HUDEP-2 (cell line): ENCODE measurements at regions not wholly inside any gene's neighbourhood (a gene's known extent, or its start where the extent isn't known, plus 50 kb on each side); places are given as distances from the start of the nearest gene placed in this dataset.

Experiments
- DNase-seq, 76 experiments: peaks; one replicate each; lab custom pipeline; 2025; ENCODE audit not compliant: unreplicated experiment in 76 of 76; lab: John Stamatoyannopoulos, UW

GRCh38 chr5:175288048-175288621 is 155.8 kb downstream of the DRD1 start:
- no peak for DNase-seq

DNA sequence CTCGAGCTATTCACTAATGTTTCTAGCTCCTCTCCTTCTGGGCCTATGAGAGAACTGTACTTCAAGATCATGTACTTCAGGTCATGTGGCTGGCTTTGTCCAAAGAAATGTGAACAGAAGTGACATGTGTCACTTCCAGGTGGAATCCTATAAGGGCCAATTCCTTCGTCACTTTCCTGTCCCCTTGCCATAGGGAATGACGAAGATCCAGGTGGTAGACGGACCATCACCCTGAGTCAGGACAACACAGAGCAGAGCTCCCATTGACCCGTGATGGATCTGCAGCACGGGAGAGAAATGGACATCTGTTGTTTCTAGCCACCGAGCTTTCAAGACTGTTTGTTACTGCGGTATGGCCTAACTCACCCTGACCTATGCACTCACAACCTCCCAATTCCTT is 157.0 kb downstream of the DRD1 start:
- no peak for DNase-seq

- no peak for DNase-seq
These were observed 158.7 kb downstream of the DRD1 start for GRCh38 chr5:175285261-175285660.

GRCh38 chr5:175284806-175285205 is 159.2 kb downstream of the DRD1 start:
- no peak for DNase-seq

DNA sequence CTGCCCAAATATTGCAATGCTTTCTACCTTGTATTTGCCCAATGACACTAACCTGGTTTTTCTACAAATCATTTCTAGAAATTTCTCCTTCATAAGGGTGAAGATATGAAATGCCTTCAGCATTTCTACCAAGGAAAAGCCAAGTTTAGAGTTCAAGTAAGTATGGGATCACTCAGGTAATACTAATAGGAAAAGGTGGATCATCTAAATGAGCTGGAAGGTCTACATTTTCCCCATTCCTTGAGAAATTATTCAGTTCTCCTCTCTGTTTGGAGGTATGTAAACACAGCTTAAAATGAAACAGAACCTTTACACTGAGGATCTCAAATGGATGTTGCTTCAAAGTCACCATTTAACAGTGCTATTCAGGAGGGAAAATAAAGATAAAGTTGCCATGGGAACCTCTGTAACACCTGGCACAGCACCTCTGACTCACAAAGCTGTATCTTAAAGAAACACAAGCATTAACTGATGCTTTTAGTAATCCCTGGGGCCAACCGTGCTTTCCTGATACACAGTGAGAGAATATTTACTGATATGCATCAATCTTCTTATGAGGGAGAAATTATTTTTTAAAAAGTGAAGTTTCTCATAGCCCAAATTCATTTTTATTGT is 161.3 kb downstream of the DRD1 start:
- no peak for DNase-seq

DNA sequence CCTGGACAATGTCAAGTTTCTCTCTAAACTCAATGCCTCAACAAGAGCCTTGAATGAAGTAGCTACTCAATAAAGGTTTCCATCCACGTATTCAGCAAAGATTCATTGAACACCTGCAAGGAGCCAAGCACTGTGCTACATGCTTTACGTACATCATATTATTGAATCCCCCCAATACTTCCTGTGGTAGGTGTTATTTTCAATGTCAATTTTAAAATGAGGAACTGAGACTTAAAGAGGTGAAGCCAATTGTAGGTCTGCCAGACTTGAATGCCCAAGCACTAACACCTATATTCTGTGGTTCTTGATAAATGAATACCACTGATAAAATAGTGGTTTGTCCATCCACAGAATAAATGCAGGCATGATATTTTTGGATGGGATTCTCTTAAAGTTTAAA is 162.3 kb downstream of the DRD1 start:
- DNase-seq: no peak

DNA sequence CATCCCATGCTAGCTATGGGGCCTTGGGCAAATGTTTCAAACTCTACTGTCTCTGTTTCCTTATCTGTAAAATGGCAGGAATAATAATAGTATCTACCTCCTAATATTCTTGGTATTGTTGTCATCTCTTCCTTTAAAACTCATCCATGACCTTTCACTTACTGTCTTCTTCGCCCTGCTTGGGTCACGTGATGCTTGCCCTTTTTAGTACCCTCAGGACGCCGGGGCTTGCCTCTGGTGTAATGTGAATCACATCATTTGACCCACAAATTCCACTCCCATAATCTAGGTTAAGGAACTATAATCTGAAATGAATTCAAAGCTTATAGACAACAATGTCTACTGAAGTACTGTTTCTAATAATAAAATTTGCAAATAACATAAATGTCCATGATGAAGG is 162.7 kb downstream of the DRD1 start:
- DNase-seq: no peak

DNA sequence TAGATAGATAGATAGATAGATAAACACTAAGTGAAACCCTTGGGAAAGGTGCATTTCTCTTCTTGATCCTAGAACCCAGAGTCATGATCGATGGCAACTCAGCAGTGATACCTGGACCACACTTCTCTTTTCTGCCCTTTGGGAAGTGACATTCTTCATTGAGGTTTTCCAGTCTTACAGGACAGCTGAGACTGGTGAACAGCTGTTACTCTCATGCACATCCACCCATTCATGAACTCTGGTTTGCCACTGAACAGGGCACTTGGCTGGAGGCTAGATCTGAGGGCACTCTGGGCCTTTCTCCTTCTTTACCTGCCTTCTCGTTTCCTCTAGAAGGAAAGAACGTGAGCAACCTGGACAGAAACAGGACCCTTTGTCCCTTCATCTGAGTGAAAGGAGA is 164.5 kb downstream of the DRD1 start:
- no peak for DNase-seq

DNA sequence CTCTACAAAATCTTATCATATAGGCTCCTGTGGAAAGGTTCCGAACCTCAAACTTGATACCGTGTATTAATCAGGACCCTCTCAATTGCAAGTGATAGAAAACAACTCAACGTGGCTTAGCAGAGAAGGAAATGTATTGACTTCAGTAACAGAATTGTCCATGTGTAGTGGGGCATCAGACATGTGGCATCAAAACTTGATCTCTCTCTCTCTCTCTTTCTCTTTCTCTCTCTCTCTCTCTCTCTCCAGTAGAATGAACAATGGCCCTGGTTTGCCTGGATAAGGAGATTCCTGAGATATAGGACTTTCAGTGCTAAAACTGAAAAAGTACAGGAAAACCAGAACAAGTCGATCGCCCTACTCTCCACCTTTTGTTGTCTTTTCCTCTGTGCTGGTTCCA is 168.2 kb downstream of the DRD1 start:
- no peak for DNase-seq

DNA sequence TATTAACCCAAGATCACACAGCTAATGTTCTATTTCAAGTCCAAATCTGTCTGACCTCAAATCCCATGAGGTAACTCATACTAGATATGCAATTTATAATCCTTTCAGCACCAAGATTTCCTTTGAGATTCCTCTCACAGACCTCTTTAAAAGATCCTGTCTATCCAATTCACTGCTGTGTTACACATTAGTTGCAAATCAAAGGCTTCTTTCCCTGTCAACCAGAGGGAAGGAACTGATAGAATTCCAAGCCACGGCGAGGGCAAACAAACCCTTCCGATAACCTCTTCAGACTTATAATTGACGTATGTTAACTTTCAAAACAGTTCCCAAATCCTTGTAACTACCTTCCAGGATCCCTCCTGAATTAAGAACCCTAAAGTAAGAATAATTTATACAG is 168.9 kb downstream of the DRD1 start:
- no peak for DNase-seq

- no peak for DNase-seq
These were observed 169.8 kb downstream of the DRD1 start for GRCh38 chr5:175274171-175274570.

DNA sequence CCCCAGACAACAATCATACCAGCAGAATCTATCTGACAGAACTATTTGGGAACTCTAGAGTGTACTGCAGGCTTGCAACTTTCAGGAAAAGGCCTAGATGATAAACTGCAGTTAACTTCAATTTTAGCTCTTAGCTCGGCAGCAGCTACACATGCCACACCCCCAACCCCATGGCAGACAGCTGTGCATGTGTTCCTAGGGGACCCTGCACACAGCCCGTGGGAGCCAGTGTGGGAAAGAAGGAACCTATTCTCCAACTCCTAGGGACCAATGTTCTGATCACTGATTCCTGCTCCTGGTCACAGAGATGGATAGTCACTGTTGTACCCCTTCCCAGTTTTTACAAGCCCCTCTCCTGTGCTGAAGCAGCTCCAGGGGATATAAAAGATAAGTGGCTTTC is 179.6 kb downstream of the DRD1 start:
- no peak for DNase-seq

- no peak for DNase-seq
These were observed 180.2 kb downstream of the DRD1 start for GRCh38 chr5:175263776-175264175.

GRCh38 chr5:175261526-175261925 is 182.5 kb downstream of the DRD1 start:
- DNase-seq: no peak

GRCh38 chr5:175261037-175261436 is 182.9 kb downstream of the DRD1 start:
- no peak for DNase-seq

- DNase-seq: no peak
These were observed 186.2 kb downstream of the DRD1 start for GRCh38 chr5:175257847-175258194.

- DNase-seq: no peak
These were observed 186.7 kb downstream of the DRD1 start for GRCh38 chr5:175257128-175257846.

DNA sequence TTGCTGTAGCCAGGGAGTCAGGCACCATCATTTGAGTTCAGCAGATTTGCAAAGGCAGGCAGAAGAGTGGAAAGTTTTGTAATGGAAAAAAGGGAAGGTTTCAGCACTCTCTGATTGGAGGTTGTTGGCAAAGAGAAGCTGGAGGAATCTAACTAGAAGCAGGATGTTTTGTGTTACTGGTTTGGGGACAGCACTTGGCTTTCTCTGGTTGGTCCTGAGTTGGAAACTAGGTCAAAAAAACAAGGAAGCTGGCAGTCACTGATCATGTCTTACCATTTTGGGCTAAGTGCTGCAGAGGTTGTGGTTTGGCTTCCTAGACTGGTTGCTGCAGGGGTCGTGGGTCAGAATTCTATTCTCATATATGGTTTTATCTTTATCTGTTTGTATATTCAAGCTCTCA is 189.8 kb downstream of the DRD1 start:
- no peak for DNase-seq

DNA sequence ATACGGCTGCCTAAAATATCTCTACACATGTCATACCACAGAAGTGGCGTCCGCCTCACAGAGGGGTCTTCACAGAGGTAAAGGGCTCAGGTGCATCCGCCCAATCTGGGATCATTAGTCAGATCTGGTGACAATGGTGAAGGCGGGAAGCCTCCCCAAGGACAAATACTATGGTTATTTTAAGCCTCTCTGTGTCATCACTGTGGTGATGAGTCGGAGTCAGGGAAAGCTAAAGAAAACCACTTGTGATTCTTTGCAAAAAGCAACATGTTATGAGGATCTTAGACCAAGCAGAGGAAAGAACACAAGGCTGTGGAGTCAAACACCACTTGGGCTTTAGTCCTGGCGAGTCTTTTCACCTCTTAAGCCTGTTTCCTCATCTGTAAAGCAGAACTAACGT is 190.4 kb downstream of the DRD1 start:
- no peak for DNase-seq

GRCh38 chr5:175252234-175252805 is 191.7 kb downstream of the DRD1 start:
- no peak for DNase-seq

- no peak for DNase-seq
These were observed 193.6 kb downstream of the DRD1 start for GRCh38 chr5:175250426-175250825.

DNA sequence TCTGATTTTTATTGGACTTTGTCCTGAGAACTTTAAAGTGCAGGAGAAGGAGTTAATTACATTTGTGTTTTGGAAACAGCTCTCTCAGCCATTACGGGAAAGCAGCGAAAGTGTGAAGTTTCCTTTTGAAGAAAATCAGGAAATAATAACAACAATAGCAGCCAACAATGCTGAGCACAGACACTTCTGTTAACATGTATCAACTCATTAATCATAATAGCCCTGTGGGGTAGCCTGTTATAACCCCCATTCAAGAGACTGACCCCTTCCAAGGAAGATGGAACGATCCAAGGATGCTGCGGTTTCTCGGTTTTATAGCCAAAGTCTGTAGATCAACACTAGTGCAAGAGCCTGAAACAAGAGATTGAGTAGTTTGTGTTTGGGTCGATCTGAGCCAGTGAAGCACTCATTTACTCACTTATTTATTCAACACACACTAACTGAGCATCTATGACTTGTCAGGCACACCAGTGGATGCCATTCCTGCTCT is 195.5 kb downstream of the DRD1 start:
- DNase-seq: no peak
